IPS-15b (cell line): ENCODE measurements at regions not wholly inside any gene's neighbourhood (a gene's known extent, or its start where the extent isn't known, plus 50 kb on each side); places are given as distances from the start of the nearest gene placed in this dataset.

Experiments
- H3K27me3 ChIP-seq: one replicate; pipeline ENCODE4 v1.6.1; 2013; ENCODE audit warnings: low read length; ENCODE audit not compliant: control insufficient read depth, insufficient read depth
- H3K36me3 ChIP-seq: one replicate; pipeline ENCODE4 v1.6.1; 2013; ENCODE audit warnings: low read length; ENCODE audit not compliant: control insufficient read depth, insufficient read depth
- H3K4me1 ChIP-seq: one replicate; pipeline ENCODE4 v1.6.1; 2013; ENCODE audit warnings: mild to moderate bottlenecking, low read length; ENCODE audit not compliant: control insufficient read depth, insufficient read depth
- H3K4me3 ChIP-seq: one replicate; pipeline ENCODE4 v1.5.1; 2013; ENCODE audit warnings: low read depth, low read length
- H3K9ac ChIP-seq: one replicate; pipeline ENCODE4 v1.6.1; 2013; ENCODE audit warnings: low read depth, mild to moderate bottlenecking, low read length
- H3K9me3 ChIP-seq: one replicate; pipeline ENCODE4 v1.6.1; 2013; ENCODE audit warnings: mild to moderate bottlenecking, low read length; ENCODE audit not compliant: control insufficient read depth, insufficient read depth

- H3K36me3 ChIP-seq: no peaks in the 10 kb centered on the region
- no peaks in the 10 kb centered on the region for H3K4me1 ChIP-seq
- H3K9me3 ChIP-seq: no peaks in the 10 kb centered on the region
- no peak overlapping the region for H3K4me3 ChIP-seq
- H3K27me3 ChIP-seq: no peaks in the 10 kb centered on the region
- no peak overlapping the region for H3K9ac ChIP-seq
Observed at GRCh38 chr11:80771017-80771416, 1330.2 kb upstream of the TENM4 start.

DNA sequence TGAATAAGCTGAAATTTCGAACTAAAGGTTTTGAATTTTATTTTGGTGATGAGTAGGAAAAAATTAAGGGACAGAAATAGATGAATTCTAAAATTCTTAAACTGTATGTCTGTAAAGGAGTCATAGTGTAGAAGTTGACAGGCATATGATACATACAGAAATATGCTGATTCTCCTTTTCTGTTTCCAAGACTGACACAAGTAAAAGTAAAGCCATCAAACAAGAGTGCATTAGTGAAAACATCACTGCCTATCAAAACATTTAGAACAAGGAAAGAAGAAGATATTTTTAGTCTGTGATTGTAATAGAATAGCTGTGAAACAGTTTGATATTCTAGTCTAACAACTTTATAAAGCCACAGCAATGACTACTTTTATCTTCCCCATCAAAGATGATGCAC is 1318.0 kb upstream of the TENM4 start:
- Histone ChIP-seq H3K4me3 (no peak overlapping the region), H3K36me3 (no peaks in the 10 kb centered on the region), H3K27me3 (no peaks in the 10 kb centered on the region), H3K4me1 (no peaks in the 10 kb centered on the region), H3K9ac (no peak overlapping the region), H3K9me3 (no peaks in the 10 kb centered on the region)

DNA sequence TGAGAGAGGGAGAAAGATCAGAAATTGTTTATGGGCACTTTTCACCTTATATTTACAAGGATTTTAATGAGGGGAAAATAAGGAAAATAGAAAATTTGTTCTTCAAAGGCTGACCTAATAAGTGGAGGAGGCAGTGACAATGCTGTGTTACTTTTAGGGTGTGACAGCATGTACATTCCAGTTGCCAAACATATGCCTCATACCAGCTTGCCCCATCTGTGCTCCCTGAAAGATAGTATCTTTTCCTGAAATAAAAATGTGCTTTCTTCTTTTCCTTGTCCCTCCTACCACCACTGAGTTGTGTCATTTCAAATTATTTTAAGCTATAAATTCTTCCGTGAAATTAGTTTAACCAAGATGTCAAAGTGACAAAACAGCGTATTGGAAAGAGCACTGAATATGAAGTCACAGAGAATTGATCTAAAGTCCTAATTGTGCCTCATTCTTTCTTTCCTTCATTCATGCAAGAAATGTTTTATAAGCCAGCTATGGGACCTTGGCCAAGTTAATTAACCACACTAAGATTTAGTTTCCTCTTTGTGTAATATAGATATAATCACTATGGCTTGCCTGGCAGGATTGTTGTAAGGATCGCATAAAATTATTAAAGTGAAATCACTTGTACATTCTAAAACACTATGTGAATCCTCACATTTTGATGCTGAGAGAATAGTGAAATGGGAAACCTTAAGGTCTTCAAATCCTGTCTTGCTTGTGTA is 1307.5 kb upstream of the TENM4 start:
- no peaks in the 10 kb centered on the region for H3K9me3 ChIP-seq
- no peak overlapping the region for H3K4me3 ChIP-seq
- H3K36me3 ChIP-seq: no peaks in the 10 kb centered on the region
- H3K4me1 ChIP-seq: no peaks in the 10 kb centered on the region
- H3K9ac ChIP-seq: no peak overlapping the region
- no peaks in the 10 kb centered on the region for H3K27me3 ChIP-seq

GRCh38 chr11:80746300-80746699 is 1305.5 kb upstream of the TENM4 start:
- no peaks in the 10 kb centered on the region for H3K4me1 ChIP-seq

GRCh38 chr11:80745416-80745815 is 1304.6 kb upstream of the TENM4 start:
- Histone ChIP-seq H3K9ac (no peak overlapping the region), H3K9me3 (no peaks in the 10 kb centered on the region), H3K27me3 (no peaks in the 10 kb centered on the region), H3K4me1 (no peaks in the 10 kb centered on the region), H3K36me3 (no peaks in the 10 kb centered on the region), H3K4me3 (no peak overlapping the region)

More at GRCh38 chr11:80746300-80746699, 1305.5 kb upstream of the TENM4 start:
- Histone ChIP-seq H3K27me3 (no peaks in the 10 kb centered on the region), H3K4me3 (no peak overlapping the region), H3K9ac (no peak overlapping the region), H3K9me3 (no peaks in the 10 kb centered on the region), H3K36me3 (no peaks in the 10 kb centered on the region)

DNA sequence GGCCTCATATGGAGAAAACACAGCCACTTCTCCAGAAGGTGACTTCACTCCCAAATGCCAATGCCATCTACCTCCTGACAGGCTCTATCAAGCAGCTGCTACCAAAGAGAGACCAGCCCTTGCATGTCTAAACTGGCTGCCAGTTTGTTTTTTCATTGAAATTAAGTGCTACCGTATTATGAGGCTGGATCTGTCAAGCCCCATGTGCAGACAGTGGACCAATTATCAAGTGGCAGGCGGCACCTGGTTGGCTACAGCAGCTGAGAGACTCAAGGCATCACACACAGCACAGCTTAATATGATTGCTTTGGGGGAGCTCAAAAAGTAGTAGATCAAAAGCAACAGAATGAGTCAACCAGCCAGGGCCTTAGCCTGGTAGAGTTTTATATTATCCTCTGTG is 1293.0 kb upstream of the TENM4 start:
- H3K4me3 ChIP-seq: no peak overlapping the region
- H3K27me3 ChIP-seq: no peaks in the 10 kb centered on the region
- H3K4me1 ChIP-seq: no peaks in the 10 kb centered on the region
- no peaks in the 10 kb centered on the region for H3K9me3 ChIP-seq
- no peaks in the 10 kb centered on the region for H3K36me3 ChIP-seq
- no peak overlapping the region for H3K9ac ChIP-seq

GRCh38 chr11:80733361-80733760 is 1292.5 kb upstream of the TENM4 start:
- no peaks in the 10 kb centered on the region for H3K4me1 ChIP-seq
- H3K9ac ChIP-seq: no peak overlapping the region
- H3K4me3 ChIP-seq: no peak overlapping the region
- H3K9me3 ChIP-seq: no peaks in the 10 kb centered on the region
- H3K27me3 ChIP-seq: no peaks in the 10 kb centered on the region
- H3K36me3 ChIP-seq: no peaks in the 10 kb centered on the region

- no peak overlapping the region for H3K4me3 ChIP-seq
- H3K9me3 ChIP-seq: no peaks in the 10 kb centered on the region
- no peaks in the 10 kb centered on the region for H3K36me3 ChIP-seq
- no peaks in the 10 kb centered on the region for H3K27me3 ChIP-seq
- H3K9ac ChIP-seq: no peak overlapping the region
- H3K4me1 ChIP-seq: no peaks in the 10 kb centered on the region
Observed at GRCh38 chr11:80727315-80727714, 1286.5 kb upstream of the TENM4 start.

DNA sequence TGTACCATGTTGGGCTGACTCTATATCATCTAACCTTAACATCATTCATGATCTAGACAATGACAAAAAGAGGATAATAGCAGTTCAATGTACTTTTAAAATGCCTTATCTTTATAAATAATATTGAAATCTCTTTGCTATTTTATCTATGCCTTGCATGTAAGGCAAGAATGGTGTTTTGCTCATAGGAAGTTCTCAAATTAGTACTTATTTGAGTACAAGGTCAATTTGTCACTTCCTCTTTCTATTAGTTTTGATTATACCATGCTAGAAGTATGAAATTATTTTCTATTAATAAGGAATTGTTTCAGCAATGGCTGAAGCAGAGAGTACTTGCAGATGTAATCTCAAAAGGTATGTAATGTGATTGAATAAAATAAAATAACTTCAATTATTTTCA is 1285.4 kb upstream of the TENM4 start:
- Histone ChIP-seq H3K9me3 (no peaks in the 10 kb centered on the region), H3K4me3 (no peak overlapping the region), H3K27me3 (no peaks in the 10 kb centered on the region), H3K9ac (no peak overlapping the region), H3K36me3 (no peaks in the 10 kb centered on the region), H3K4me1 (no peaks in the 10 kb centered on the region)

- no peak overlapping the region for H3K4me3 ChIP-seq
- H3K27me3 ChIP-seq: no peaks in the 10 kb centered on the region
- H3K4me1 ChIP-seq: no peaks in the 10 kb centered on the region
- no peaks in the 10 kb centered on the region for H3K36me3 ChIP-seq
- no peaks in the 10 kb centered on the region for H3K9me3 ChIP-seq
- H3K9ac ChIP-seq: no peak overlapping the region
Observed at GRCh38 chr11:80724366-80724765, 1283.5 kb upstream of the TENM4 start.

GRCh38 chr11:80722629-80723028 is 1281.8 kb upstream of the TENM4 start:
- H3K9me3 ChIP-seq: no peaks in the 10 kb centered on the region
- no peaks in the 10 kb centered on the region for H3K36me3 ChIP-seq
- no peak overlapping the region for H3K4me3 ChIP-seq
- no peaks in the 10 kb centered on the region for H3K27me3 ChIP-seq
- H3K9ac ChIP-seq: no peak overlapping the region
- no peaks in the 10 kb centered on the region for H3K4me1 ChIP-seq

DNA sequence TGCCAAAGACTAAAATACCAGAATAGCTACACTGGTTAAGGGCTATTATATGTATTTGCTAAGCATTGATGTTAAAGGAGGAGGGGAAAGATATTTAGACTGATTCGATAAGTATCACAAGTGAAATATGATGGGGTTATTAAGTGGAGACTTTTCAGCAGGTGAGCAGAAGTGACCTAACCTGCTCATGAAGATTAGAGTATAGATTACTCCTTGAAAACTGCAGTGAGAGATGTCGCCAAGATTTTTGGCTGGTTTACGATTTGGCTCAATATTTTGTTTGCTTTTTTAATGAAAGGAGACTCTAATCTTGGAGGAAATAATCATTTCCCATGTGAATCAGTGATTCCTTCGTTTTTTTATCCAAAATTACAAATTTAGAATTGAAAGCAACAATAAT is 1279.5 kb upstream of the TENM4 start:
- Histone ChIP-seq H3K36me3 (no peaks in the 10 kb centered on the region), H3K4me1 (no peaks in the 10 kb centered on the region), H3K9ac (no peak overlapping the region), H3K27me3 (no peaks in the 10 kb centered on the region), H3K9me3 (no peaks in the 10 kb centered on the region), H3K4me3 (no peak overlapping the region)
